Tibial nerve (tissue), 4 donors: ENCODE measurements at regions not wholly inside any gene's neighbourhood (a gene's known extent, or its start where the extent isn't known, plus 50 kb on each side); places are given as distances from the start of the nearest gene placed in this dataset.

Experiments
- CTCF ChIP-seq, 5 experiments: fragments of 200-600 bp in 3 of 5; fragments of 450-650 bp in 2 of 5; sonication (generic) in 3 of 5; IDR thresholded peaks; one replicate each; pipeline ENCODE4 v1.5.1; 2016 to 2019; ENCODE audit warnings: antibody characterized with exemption in 5 of 5, mild to moderate bottlenecking in 3 of 5, moderate library complexity in 2 of 5
- EP300 ChIP-seq, 2 donors: sonication (generic); formaldehyde crosslinking; IDR thresholded peaks; one replicate each; pipeline ENCODE4 v1.6.1; 2017; ENCODE audit warnings: antibody characterized with exemption in 2 of 2, mild to moderate bottlenecking in 1 of 2
- POLR2A ChIP-seq, 2 donors: fragments of 450-650 bp; IDR thresholded peaks; one replicate each; pipeline ENCODE4 v1.6.1; 2017; ENCODE audit warnings: antibody characterized with exemption in 2 of 2, mild to moderate bottlenecking in 2 of 2, moderate library complexity in 2 of 2

- TF ChIP-seq CTCF (IDR thresholded peaks at IDR 0.05) = no peak
- no peak for TF ChIP-seq EP300 (IDR thresholded peaks at IDR 0.05)
- TF ChIP-seq POLR2A (IDR thresholded peaks at IDR 0.05) = no peak
These were observed 125.3 kb upstream of the SLC39A10 start for GRCh38 chr2:195531754-195532153.
